Activated T-cell treated with anti-CD3 and anti-CD28 coated beads, Interleukin-2, amount 50 U/mL, for 4 hours (primary cell): ENCODE measurements at regions not wholly inside any gene's neighbourhood (a gene's known extent, or its start where the extent isn't known, plus 50 kb on each side); places are given as distances from the start of the nearest gene placed in this dataset.
"Not testable (repeated sequence)": the region's sequence is repeated elsewhere in the genome, so short reads cannot be mapped to it uniquely, and the experiment has no call there.

Experiments used
- ATAC-seq, 2 donors: fragments of 200-7000 bp; cut with Tn5 transposase; one replicate each; pipeline ENCODE4 v1.10.0; 2021
- DNase-seq: peaks from one replicate; pipeline ENCODE4 v3.0.0-alpha.2; 2020
- H3K27me3 Mint-ChIP-seq: one replicate; pipeline ENCODE4 v1.8.0; 2021; ENCODE audit warnings: low read depth, mixed read lengths
- H3K36me3 Mint-ChIP-seq: one replicate; pipeline ENCODE4 v1.8.0; 2022; ENCODE audit warnings: mixed read lengths; ENCODE audit not compliant: insufficient read depth
- H3K4me1 Mint-ChIP-seq: one replicate; pipeline ENCODE4 v1.8.0; 2021; ENCODE audit warnings: low read depth, mixed read lengths
- H3K4me3 Mint-ChIP-seq: one replicate; pipeline ENCODE4 v1.8.0; 2021; ENCODE audit warnings: mild to moderate bottlenecking, moderate library complexity, mixed read lengths
- H3K9me3 Mint-ChIP-seq: one replicate; pipeline ENCODE4 v1.8.0; 2021; ENCODE audit warnings: mixed read lengths

- ATAC-seq (no peak), DNase-seq (no peak)
- H3K4me1 Mint-ChIP-seq: no peaks in the 10 kb centered on the region
- no peak overlapping the region for H3K4me3 Mint-ChIP-seq
- H3K9me3 Mint-ChIP-seq: no peaks in the 10 kb centered on the region
- no peaks in the 10 kb centered on the region for H3K27me3 Mint-ChIP-seq
- H3K36me3 Mint-ChIP-seq: no peaks in the 10 kb centered on the region
Measured at GRCh38 chr1:81738875-81739274, 61.9 kb upstream of the ADGRL2 start.

GRCh38 chr1:81733480-81733879 lies 67.3 kb upstream of the ADGRL2 start:
- ATAC-seq (no peak), DNase-seq (no peak)
- H3K9me3 Mint-ChIP-seq: no peaks in the 10 kb centered on the region
- H3K4me1 Mint-ChIP-seq: no peaks in the 10 kb centered on the region
- H3K4me3 Mint-ChIP-seq: no peak overlapping the region
- no peaks in the 10 kb centered on the region for H3K27me3 Mint-ChIP-seq
- no peaks in the 10 kb centered on the region for H3K36me3 Mint-ChIP-seq

- Mint-ChIP-seq H3K4me3 (no peak overlapping the region), H3K27me3 (no peaks in the 10 kb centered on the region), H3K9me3 (no peaks in the 10 kb centered on the region), H3K36me3 (no peaks in the 10 kb centered on the region), H3K4me1 (no peaks in the 10 kb centered on the region)
- ATAC-seq (no peak), DNase-seq (no peak)
Measured at GRCh38 chr1:81731989-81732388, 68.7 kb upstream of the ADGRL2 start.

- H3K36me3 Mint-ChIP-seq: no peaks in the 10 kb centered on the region
- DNase-seq (no peak), ATAC-seq (no peak)
- H3K9me3 Mint-ChIP-seq: no peaks in the 10 kb centered on the region
- H3K4me1 Mint-ChIP-seq: no peaks in the 10 kb centered on the region
- H3K27me3 Mint-ChIP-seq: no peaks in the 10 kb centered on the region
- no peak overlapping the region for H3K4me3 Mint-ChIP-seq
Measured at GRCh38 chr1:81730881-81731280, 69.9 kb upstream of the ADGRL2 start.

GRCh38 chr1:81730299-81730698 lies 70.4 kb upstream of the ADGRL2 start:
- not testable (repeated sequence) for ATAC-seq, H3K9me3 Mint-ChIP-seq, H3K4me1 Mint-ChIP-seq

GRCh38 chr1:81729818-81730217 lies 70.9 kb upstream of the ADGRL2 start:
- H3K4me3 Mint-ChIP-seq: no peak overlapping the region
- H3K27me3 Mint-ChIP-seq: no peaks in the 10 kb centered on the region
- ATAC-seq (no peak), DNase-seq (no peak)
- H3K4me1 Mint-ChIP-seq: no peaks in the 10 kb centered on the region
- no peaks in the 10 kb centered on the region for H3K9me3 Mint-ChIP-seq
- H3K36me3 Mint-ChIP-seq: no peaks in the 10 kb centered on the region

More at GRCh38 chr1:81730299-81730698, 70.4 kb upstream of the ADGRL2 start:
- not testable (repeated sequence) for H3K27me3 Mint-ChIP-seq, H3K36me3 Mint-ChIP-seq, H3K4me3 Mint-ChIP-seq, DNase-seq

GRCh38 chr1:81729239-81729638 lies 71.5 kb upstream of the ADGRL2 start:
- no peak overlapping the region for H3K4me3 Mint-ChIP-seq
- no peaks in the 10 kb centered on the region for H3K27me3 Mint-ChIP-seq
- H3K9me3 Mint-ChIP-seq: no peaks in the 10 kb centered on the region
- H3K4me1 Mint-ChIP-seq: no peaks in the 10 kb centered on the region
- ATAC-seq (no peak), DNase-seq (no peak)
- H3K36me3 Mint-ChIP-seq: no peaks in the 10 kb centered on the region

GRCh38 chr1:81725823-81726222 lies 74.9 kb upstream of the ADGRL2 start:
- no peaks in the 10 kb centered on the region for H3K27me3 Mint-ChIP-seq
- no peak for DNase-seq
- H3K4me3 Mint-ChIP-seq: no peak overlapping the region
- no peak for ATAC-seq
- H3K36me3 Mint-ChIP-seq: no peaks in the 10 kb centered on the region
- H3K4me1 Mint-ChIP-seq: no peaks in the 10 kb centered on the region
- peaks cover 4% of the 10 kb centered on the region for H3K9me3 Mint-ChIP-seq

- not testable (repeated sequence) for H3K4me3 Mint-ChIP-seq, H3K27me3 Mint-ChIP-seq, H3K4me1 Mint-ChIP-seq, ATAC-seq, H3K9me3 Mint-ChIP-seq, H3K36me3 Mint-ChIP-seq, DNase-seq
Measured at GRCh38 chr1:81722631-81723328, 78.0 kb upstream of the ADGRL2 start.

GRCh38 chr1:81720256-81720655 lies 80.5 kb upstream of the ADGRL2 start:
- not testable (repeated sequence) for H3K36me3 Mint-ChIP-seq, H3K9me3 Mint-ChIP-seq, DNase-seq, H3K27me3 Mint-ChIP-seq, H3K4me1 Mint-ChIP-seq, H3K4me3 Mint-ChIP-seq, ATAC-seq

- ATAC-seq (no peak), DNase-seq (no peak)
- H3K27me3 Mint-ChIP-seq: no peaks in the 10 kb centered on the region
- no peak overlapping the region for H3K4me3 Mint-ChIP-seq
- no peaks in the 10 kb centered on the region for H3K36me3 Mint-ChIP-seq
- H3K4me1 Mint-ChIP-seq: no peaks in the 10 kb centered on the region
- H3K9me3 Mint-ChIP-seq: no peaks in the 10 kb centered on the region
Measured at GRCh38 chr1:81717230-81717629, 83.5 kb upstream of the ADGRL2 start.

GRCh38 chr1:81715391-81715790 lies 85.3 kb upstream of the ADGRL2 start:
- no peak overlapping the region for H3K4me3 Mint-ChIP-seq

GRCh38 chr1:81714636-81715035 lies 86.1 kb upstream of the ADGRL2 start:
- no peak overlapping the region for H3K4me3 Mint-ChIP-seq
- H3K4me1 Mint-ChIP-seq: no peaks in the 10 kb centered on the region
- DNase-seq: no peak
- ATAC-seq: no peak
- H3K36me3 Mint-ChIP-seq: no peaks in the 10 kb centered on the region
- no peaks in the 10 kb centered on the region for H3K27me3 Mint-ChIP-seq
- H3K9me3 Mint-ChIP-seq: no peaks in the 10 kb centered on the region

More at GRCh38 chr1:81715391-81715790, 85.3 kb upstream of the ADGRL2 start:
- no peaks in the 10 kb centered on the region for H3K9me3 Mint-ChIP-seq
- H3K4me1 Mint-ChIP-seq: no peaks in the 10 kb centered on the region
- H3K27me3 Mint-ChIP-seq: no peaks in the 10 kb centered on the region
- DNase-seq (no peak), ATAC-seq (no peak)
- no peaks in the 10 kb centered on the region for H3K36me3 Mint-ChIP-seq

- Mint-ChIP-seq H3K4me3 (no peak overlapping the region), H3K36me3 (no peaks in the 10 kb centered on the region), H3K4me1 (no peaks in the 10 kb centered on the region), H3K27me3 (no peaks in the 10 kb centered on the region), H3K9me3 (no peaks in the 10 kb centered on the region)
- ATAC-seq (no peak), DNase-seq (no peak)
Measured at GRCh38 chr1:81712425-81712824, 88.3 kb upstream of the ADGRL2 start.

- ATAC-seq (no peak), DNase-seq (no peak)
- H3K9me3 Mint-ChIP-seq: no peaks in the 10 kb centered on the region
- no peak overlapping the region for H3K4me3 Mint-ChIP-seq
- H3K27me3 Mint-ChIP-seq: no peaks in the 10 kb centered on the region
- no peaks in the 10 kb centered on the region for H3K4me1 Mint-ChIP-seq
- H3K36me3 Mint-ChIP-seq: no peaks in the 10 kb centered on the region
Measured at GRCh38 chr1:81710857-81711256, 89.9 kb upstream of the ADGRL2 start.

GRCh38 chr1:81708250-81708649 lies 92.5 kb upstream of the ADGRL2 start:
- no peak for DNase-seq
- Mint-ChIP-seq H3K36me3 (no peaks in the 10 kb centered on the region), H3K4me3 (no peak overlapping the region), H3K4me1 (no peaks in the 10 kb centered on the region), H3K27me3 (no peaks in the 10 kb centered on the region), H3K9me3 (peaks cover 6% of the 10 kb centered on the region)
- no peak for ATAC-seq
